ENCODE measurements at regions not wholly inside any gene's neighbourhood (a gene's known extent, or its start where the extent isn't known, plus 50 kb on each side); places are given as distances from the start of the nearest gene placed in this dataset.
"Not testable (repeated sequence)": the region's sequence is repeated elsewhere in the genome, so short reads cannot be mapped to it uniquely, and the experiment has no call there.

GRCh38 chr18:73101977-73102376 is 234.2 kb upstream of the NETO1 start (continued):
- TF ChIP-seq ETS1 (IDR thresholded peaks at IDR 0.05) (no peak), ZNF114 (CRISPR knock-in tag; IDR thresholded peaks at IDR 0.05) (no peak), JUNB (IDR thresholded peaks at IDR 0.05; ENCODE audit: unreplicated experiment) (no peak), EZH2 (IDR thresholded peaks at IDR 0.05; ENCODE audit: low read depth, unreplicated experiment) (no peak), NANOG (IDR thresholded peaks at IDR 0.05; ENCODE audit: borderline replicate concordance) (no peak), ZNF331 (CRISPR knock-in tag; IDR thresholded peaks at IDR 0.05; ENCODE audit: low read depth) (no peak), POLR2AphosphoS5 (IDR thresholded peaks at IDR 0.05; ENCODE audit: low read depth) (no peak), CTCF (conservative IDR thresholded peaks at IDR 0.05; ENCODE audit: low read depth in 2 of 2) (no peak), REST (IDR thresholded peaks at IDR 0.05; ENCODE audit: unreplicated experiment) (no peak)

GRCh38 chr18:73101491-73101890 is 233.7 kb upstream of the NETO1 start:
- not testable (repeated sequence) for H3K27ac Mint-ChIP-seq; H3K36me3 Mint-ChIP-seq (ENCODE audit: low read depth); ATAC-seq; DNase-seq (ENCODE audit: low spot score); H3K27me3 Mint-ChIP-seq (ENCODE audit: insufficient read depth, low read depth, poor library complexity); H3K9me2 ChIP-seq (ENCODE audit: insufficient read depth); H3K79me2 ChIP-seq (replicated peaks; ENCODE audit: insufficient read depth); H3K4me3 ChIP-seq; H4K20me1 ChIP-seq (replicated peaks; ENCODE audit: insufficient read depth); H3K4me3 Mint-ChIP-seq; H3K9me3 Mint-ChIP-seq; H2AFZ ChIP-seq; H3K27ac ChIP-seq (ENCODE audit: low read depth); H3K4me1 ChIP-seq (ENCODE audit: insufficient read depth); H3F3A ChIP-seq (replicated peaks; ENCODE audit: low read depth); H3K36me3 ChIP-seq (ENCODE audit: insufficient read depth); H3K4me2 ChIP-seq; H3K27me3 ChIP-seq (ENCODE audit: insufficient read depth)
- peaks cover 12% of the 10 kb centered on the region; the same call in 2 of the 3 replicates for H3K4me1 Mint-ChIP-seq

Data from GM23338 (cell line).